ENCODE measurements at regions not wholly inside any gene's neighbourhood (a gene's known extent, or its start where the extent isn't known, plus 50 kb on each side); places are given as distances from the start of the nearest gene placed in this dataset.
"Not testable (repeated sequence)": the region's sequence is repeated elsewhere in the genome, so short reads cannot be mapped to it uniquely, and the experiment has no call there.

DNA sequence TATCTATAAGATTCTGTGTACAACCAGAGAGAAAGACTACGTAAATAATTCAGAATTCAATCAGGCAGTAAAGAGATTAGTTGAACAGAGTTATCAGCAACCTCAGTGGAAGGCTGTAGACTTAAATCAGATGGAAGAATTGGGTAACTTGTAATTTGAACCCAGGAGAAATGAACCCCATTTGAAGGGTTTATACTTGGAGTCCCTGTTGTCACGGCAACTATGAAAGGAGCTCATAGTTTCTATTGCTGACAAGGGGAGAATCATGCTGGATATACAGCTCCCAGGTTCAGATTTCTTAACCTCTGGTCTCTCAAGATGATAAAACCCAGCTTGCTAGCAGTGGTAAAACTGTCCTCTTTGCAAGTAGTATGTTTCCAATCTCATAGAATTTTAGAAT, 54.4 kb upstream of the BMP4 start:
- no peak for DNase-seq

DNA sequence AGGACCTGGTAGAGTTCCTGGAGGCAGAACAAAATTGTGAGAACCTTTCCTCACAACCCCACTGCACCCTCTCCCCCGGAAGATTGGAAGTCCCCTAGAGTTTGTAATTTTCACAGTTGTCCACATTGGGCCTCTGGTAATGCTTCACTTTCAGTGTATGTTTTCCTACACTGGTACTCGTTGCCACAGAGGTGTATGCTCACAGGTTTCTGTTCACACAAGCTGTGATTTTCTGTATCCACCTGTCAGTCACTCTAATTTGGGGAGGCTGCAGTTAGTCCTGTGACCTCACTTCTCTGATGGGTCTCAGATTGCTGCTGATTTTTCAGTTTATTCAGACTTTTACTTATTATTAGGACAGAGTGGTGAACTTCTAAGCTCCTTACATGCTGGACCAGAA, 66.4 kb upstream of the BMP4 start:
- no peak for DNase-seq

- DNase-seq: no peak
Observed at GRCh38 chr14:54025661-54026060, 69.0 kb upstream of the BMP4 start.

DNA sequence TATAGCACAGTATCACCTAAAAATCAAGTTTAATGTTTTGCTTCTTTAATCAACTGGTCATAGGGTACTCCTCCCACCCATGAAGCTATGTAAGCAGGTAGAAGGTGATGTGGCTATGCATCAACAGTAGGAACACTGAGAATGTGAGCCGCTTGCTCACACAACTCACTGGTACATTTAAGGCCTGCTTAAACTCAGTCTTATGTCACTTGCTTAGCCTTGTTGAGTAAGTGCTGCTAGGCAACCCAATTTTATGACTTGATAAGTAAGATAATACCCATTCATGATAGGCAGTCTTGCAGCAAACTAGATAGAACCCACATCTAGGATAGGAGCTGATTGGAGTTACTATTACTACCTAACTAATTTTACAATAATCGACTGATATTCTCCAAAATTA, 70.0 kb upstream of the BMP4 start:
- DNase-seq: no peak

DNA sequence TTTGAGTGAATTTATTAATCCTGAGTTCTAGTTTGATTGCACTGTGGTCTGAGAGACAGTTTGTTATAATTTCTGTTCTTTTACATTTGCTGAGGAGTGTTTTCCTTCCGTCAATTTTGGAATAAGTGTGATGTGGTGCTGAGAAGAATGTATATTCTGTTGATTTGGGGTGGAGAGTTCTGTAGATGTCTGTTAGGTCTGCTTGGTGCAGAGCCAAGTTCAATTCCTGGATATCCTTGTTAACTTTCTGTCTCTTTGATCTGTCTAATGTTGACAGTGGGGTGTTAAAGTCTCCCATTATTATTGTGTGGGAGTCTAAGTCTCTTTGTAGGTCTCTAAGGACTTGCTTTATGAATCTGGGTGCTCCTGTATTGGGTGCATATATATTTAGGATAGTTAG, 74.4 kb upstream of the BMP4 start:
- not testable (repeated sequence) for DNase-seq

GRCh38 chr14:54033285-54033684, 76.7 kb upstream of the BMP4 start:
- DNase-seq: not testable (repeated sequence)

- DNase-seq: no peak
Observed at GRCh38 chr14:54038724-54039123, 82.1 kb upstream of the BMP4 start.

DNA sequence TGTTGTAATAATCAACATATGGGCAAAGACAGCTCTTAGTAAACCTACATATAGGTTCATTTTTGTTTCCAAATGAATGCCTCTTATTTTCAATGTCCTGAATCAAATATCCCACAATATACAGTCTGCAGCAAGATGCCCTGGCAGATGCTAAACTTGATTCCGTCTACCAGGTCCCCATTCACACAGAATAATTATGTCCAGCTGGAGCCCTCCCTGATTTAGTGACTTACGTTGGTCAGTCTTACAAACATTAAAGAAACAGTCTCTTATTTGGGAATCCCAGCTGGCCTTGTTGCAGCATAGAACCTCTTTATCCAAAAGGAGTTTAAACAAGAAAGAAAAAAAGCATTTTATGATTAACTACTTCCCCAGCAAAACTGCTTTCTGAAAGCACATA, 82.7 kb upstream of the BMP4 start:
- DNase-seq: no peak

DNA sequence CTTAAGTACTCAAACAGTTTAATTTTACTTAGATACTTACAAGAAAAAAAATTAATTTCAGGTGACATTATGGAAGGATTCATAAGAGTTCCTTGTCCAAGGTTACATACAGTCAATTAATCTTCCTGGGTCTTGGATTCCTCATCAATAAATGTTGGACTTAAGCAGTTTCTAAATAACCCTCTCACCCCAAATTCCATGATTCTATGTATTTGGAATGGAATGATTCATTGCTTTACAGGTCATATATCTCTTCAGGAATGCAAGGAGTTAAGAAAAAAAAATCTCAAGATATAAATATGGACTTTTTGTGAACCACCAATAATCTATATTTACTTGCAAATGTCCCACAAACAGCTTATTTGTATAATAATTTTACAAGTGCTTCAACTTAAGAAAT, 84.2 kb upstream of the BMP4 start:
- DNase-seq: no peak

- no peak for DNase-seq
Observed at GRCh38 chr14:54046250-54046649, 89.6 kb upstream of the BMP4 start.

GRCh38 chr14:54047645-54048308, 91.2 kb upstream of the BMP4 start:
- no peak for DNase-seq

DNA sequence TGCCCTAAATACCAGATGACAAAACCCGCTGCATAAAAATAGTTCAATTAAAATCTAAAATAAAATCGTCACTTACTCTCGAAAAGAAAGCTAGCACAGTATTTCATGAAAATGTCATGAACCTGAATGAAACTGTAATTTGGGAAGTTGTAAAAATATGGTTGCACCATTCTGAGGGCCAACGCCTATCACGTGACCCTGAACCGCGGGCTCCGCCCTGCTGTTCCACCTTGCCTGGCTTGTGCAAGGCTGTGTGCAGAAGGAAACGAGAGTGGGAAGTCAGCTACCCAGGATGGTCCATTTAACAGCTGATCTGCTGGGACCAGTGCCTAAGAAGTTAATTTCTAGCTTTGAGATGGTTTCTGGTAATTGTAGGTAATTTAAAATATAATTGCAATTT, 91.7 kb upstream of the BMP4 start:
- DNase-seq: no peak

- no peak for DNase-seq
Observed at GRCh38 chr14:54048736-54049135, 92.1 kb upstream of the BMP4 start.

GRCh38 chr14:54050759-54051158, 94.1 kb upstream of the BMP4 start:
- DNase-seq: no peak

DNA sequence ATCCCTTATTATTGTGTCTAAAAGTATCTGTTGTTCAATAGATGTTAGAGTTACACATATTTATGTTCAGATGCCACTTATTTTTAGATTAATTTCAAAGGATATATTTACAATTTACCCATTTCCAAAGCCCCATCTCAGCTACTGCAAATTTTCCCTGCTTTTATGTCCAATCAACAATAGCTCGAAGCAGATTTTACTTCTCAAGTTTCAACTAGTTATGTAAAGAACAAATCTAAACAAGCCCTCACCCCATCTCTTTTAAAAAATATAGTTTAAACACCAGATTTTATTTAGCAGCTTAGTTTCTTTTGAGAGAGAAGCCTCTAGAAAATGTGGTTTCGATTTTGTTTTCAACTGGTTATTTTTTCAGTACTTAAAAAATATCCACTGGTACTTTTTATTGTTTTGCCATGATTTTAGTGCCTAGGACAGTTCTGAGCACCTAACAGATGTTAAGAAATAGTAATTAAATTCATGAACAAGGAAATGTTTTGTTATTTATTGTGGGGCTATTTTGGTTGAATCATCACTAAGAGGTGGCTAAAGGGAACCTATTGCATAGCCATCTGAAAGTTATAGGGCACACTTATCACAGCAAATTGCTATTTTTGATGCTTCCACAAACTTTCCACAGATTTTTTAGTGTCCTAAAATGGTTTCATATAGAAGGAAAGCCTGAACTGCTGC, 96.2 kb upstream of the BMP4 start:
- no peak for DNase-seq

- no peak for DNase-seq
Observed at GRCh38 chr14:54053386-54053745, 96.7 kb upstream of the BMP4 start.

GRCh38 chr14:54058505-54058904, 101.9 kb upstream of the BMP4 start:
- no peak for DNase-seq

GRCh38 chr14:54083549-54084239, 127.1 kb upstream of the BMP4 start:
- no peak for DNase-seq

DNA sequence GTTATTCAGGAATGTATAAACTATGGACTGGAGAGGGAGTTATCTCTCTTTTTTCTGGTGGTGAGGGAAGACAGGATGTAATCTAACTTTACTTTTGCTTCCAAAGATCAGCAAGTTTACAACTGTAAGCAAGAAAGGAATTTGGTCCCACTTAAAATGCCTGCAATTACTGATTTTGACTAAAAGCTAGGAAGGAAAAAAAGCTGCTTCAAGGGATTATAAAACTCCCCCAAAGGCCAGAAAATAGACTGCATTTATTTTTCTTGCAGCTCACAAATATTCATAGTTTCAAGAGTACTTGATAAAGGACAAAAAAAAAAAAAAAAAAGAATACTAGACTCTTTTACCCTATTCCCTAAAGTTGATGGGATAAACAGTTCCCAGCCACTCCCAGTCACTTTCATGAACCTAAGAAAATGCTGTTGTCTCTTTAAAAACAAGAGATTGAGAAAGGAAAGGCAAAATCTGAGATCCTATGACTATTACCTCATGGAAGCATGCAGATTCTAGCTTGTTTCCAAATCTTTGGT, 128.7 kb upstream of the BMP4 start:
- DNase-seq: no peak

GRCh38 chr14:54085841-54086240, 129.2 kb upstream of the BMP4 start:
- no peak for DNase-seq

DNA sequence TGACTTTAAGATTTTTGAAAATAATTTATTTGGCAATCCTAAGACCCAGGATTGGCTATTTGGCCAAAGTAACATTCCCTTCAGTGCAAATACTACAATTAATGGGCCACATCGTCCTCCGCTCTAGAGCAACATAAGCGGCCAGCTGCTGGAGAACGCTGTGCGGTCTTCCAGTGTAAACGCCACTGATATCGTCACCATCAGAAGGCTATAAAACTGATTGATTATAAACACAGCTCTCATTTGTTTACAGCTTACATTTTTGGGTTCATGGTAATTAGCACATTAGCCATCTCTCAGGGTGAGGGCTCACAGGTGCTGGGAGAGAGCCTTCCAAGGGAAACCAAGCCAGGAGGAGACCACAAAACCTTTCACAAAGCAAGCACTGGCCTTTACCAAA, 130.1 kb upstream of the BMP4 start:
- DNase-seq: no peak

DNA sequence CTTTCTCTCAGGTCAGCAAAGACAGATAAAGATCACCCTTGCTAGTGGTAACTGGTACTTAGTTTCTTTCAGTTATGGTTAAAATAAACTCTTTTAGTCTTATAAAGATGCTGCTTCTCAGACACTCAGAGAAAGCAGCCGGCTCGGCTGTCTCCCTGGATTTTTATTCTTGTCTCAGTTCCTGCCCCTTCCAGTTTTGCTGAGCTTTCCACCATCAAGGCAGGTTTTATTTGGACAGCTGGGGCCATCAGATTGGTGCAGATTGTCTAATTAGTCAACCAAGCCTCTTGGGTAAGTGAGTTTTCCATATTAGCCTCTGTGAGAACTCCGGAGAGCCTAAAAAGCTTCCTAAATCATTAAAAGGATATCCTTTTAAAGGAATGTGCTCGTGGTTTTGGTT, 130.8 kb upstream of the BMP4 start:
- no peak for DNase-seq

DNA sequence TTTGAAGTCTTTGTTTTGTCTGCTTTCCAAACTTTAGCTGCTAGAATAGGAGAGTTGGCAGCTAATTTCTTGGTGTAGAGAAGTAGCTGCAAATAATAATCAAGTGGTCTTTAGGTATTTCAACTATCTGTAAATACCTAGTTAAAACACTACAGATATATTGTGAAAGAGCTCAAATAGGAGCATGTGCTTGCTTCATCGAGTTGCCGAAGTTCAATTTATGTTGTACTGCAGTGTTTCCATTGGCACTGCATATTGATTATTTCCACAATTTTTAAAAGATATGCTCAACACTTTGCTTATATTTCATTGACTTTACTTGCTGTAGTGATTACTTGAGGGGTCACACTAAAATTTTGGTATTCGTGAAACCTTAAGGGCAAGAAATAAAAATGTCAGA, 131.6 kb upstream of the BMP4 start:
- no peak for DNase-seq

GRCh38 chr14:54090274-54090673, 133.6 kb upstream of the BMP4 start:
- no peak for DNase-seq
